Breast epithelium (tissue), 4 donors: ENCODE measurements at regions not wholly inside any gene's neighbourhood (a gene's known extent, or its start where the extent isn't known, plus 50 kb on each side); places are given as distances from the start of the nearest gene placed in this dataset.

Experiments used
- DNase-seq, 2 donors: peaks; one replicate each; pipeline ENCODE4 v3.0.0-alpha.2; 2019; ENCODE audit warnings: low spot score in 2 of 2
- H3K27ac ChIP-seq, 2 donors: fragments of 200-600 bp; sonication (generic) in 1 of 2; one replicate each; pipeline ENCODE4 v1.5.1; 2016 to 2019; ENCODE audit warnings: mild to moderate bottlenecking in 1 of 2
- H3K27me3 ChIP-seq, 2 donors: fragments of 200-600 bp; sonication (generic) in 1 of 2; one replicate each; pipeline versions ENCODE4 v1.5.1 to v1.6.0; 2017 to 2019; ENCODE audit warnings: control low read depth in 1 of 2, mild to moderate bottlenecking in 1 of 2
- H3K36me3 ChIP-seq: fragments of 200-600 bp; one replicate; pipeline ENCODE4 v1.5.1; 2019
- H3K4me1 ChIP-seq, 2 donors: fragments of 200-600 bp; sonication (generic); one replicate each; pipeline ENCODE4 v1.5.1; 2016 to 2019; ENCODE audit warnings: control low read depth in 1 of 2
- H3K4me3 ChIP-seq, 3 donors: fragments of 200-600 bp; sonication (generic); 1 replicate in 2 of 3; 2 replicates in 1 of 3; pipeline ENCODE4 v1.5.1; 2016 to 2019; ENCODE audit warnings: mild to moderate bottlenecking in 3 of 3, moderate library complexity in 2 of 3
- H3K9me3 ChIP-seq, 2 donors: fragments of 200-600 bp; sonication (generic) in 1 of 2; one replicate each; pipeline ENCODE4 v1.5.1; 2016 to 2019; ENCODE audit warnings: control low read depth in 1 of 2
- POLR2A ChIP-seq: fragments of 450-650 bp; IDR thresholded peaks from one replicate; pipeline ENCODE4 v1.6.1; 2016; ENCODE audit warnings: antibody characterized with exemption, mild to moderate bottlenecking, moderate library complexity
- POLR2AphosphoS5 ChIP-seq, 3 donors: sonication (generic); formaldehyde crosslinking; IDR thresholded peaks; one replicate each; pipeline ENCODE4 v1.6.1; 2017; ENCODE audit warnings: antibody characterized with exemption in 3 of 3
- intact Hi-C: fragments of 100-400 bp; cut with DNase I; formaldehyde crosslinking; loops from one replicate; pipeline ENCODE4 v1.15.1; 2023; ENCODE audit warnings: low total_unique reads
- TF ChIP-seq, protein P1 (sequence below), 3 donors: fragments of 450-650 bp; IDR thresholded peaks; one replicate each; pipeline ENCODE4 v1.5.1; 2016 to 2017; ENCODE audit warnings: antibody characterized with exemption in 3 of 3, mild to moderate bottlenecking in 3 of 3, moderate library complexity in 3 of 3

DNA sequence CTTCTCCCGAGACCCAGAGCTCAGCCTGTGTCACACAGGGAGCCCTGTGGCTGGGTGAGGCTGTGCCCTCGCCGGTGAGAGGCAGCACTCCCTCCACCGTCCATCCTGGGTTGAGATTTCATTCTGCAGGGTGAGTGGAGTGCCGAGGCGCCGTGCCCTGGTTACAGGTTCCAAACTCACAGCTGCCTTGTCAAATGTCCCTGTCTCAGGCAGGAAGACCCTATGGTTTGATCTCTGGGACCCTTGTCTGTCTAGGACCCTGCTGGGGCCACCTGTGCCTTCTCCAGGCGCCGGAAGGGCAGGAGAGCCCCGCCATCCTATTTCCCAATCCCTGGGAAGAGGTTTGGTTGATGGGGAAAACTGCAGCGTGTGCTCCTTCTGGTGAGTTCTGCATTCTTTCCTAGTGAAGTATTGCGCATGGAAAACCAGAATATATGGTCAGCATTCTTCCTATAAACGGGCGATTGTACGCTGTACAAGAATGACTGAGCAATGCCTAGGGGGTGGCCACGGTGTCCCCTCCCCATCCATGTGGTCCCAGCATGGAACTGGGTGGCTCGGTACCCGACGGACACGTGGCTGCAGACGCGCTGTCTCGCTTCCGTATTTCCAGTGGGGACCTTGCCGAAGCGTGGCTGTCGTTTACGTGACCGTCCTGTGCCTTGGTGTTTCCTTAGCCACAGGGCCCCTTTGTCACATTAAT, 95.9 kb upstream of the COL5A1 start:
- Histone ChIP-seq H3K27ac (peak overlapping the region; percentile 72 to 83), H3K4me3 (peak overlapping the region in 2 of 3 donors; percentile 18 to 53), H3K9me3 (no peaks in the 10 kb centered on the region), H3K27me3 (peaks cover 0 to 17% of the 10 kb centered on the region in 2 donors), H3K36me3 (no peaks in the 10 kb centered on the region), H3K4me1 (peaks cover 0 to 3% of the 10 kb centered on the region in 2 donors)
- intact Hi-C loops: no loop called here
- TF ChIP-seq POLR2A: no peak
- TF ChIP-seq POLR2AphosphoS5 (IDR thresholded peaks at IDR 0.05): peak in 1 of 3 donors; percentile 15
- TF ChIP-seq, protein P1, sequence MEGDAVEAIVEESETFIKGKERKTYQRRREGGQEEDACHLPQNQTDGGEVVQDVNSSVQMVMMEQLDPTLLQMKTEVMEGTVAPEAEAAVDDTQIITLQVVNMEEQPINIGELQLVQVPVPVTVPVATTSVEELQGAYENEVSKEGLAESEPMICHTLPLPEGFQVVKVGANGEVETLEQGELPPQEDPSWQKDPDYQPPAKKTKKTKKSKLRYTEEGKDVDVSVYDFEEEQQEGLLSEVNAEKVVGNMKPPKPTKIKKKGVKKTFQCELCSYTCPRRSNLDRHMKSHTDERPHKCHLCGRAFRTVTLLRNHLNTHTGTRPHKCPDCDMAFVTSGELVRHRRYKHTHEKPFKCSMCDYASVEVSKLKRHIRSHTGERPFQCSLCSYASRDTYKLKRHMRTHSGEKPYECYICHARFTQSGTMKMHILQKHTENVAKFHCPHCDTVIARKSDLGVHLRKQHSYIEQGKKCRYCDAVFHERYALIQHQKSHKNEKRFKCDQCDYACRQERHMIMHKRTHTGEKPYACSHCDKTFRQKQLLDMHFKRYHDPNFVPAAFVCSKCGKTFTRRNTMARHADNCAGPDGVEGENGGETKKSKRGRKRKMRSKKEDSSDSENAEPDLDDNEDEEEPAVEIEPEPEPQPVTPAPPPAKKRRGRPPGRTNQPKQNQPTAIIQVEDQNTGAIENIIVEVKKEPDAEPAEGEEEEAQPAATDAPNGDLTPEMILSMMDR (IDR thresholded peaks at IDR 0.05): no peak
- DNase-seq: no peak

DNA sequence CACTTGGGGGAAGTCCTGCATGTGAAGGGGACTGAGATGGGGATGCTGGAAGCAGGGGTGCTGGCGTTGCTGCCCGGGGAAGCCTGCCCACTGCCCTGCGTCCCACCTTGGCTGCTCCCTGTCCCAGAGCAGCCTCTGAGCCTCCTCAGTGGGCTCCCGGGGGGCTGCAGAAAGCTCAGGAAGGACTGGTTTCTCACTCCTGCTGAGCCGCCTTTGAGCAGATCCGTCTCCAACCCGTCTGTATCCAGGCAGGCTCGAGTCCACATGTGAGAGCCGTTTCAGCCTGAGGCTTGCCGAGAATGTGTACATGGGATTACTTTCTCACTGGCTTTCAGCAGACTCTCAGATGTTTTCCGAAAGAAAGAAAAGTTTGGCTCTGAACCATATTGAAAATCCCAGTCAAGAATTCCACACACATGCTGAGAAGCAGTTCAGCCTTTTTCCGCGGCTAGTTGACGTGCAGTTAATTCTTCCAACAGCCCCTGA, 95.3 kb upstream of the COL5A1 start:
- Histone ChIP-seq H3K27ac (peak overlapping the region; percentile 72 to 83), H3K9me3 (no peaks in the 10 kb centered on the region), H3K4me3 (peak overlapping the region in 2 of 3 donors; percentile 18 to 53), H3K4me1 (peaks cover 0 to 3% of the 10 kb centered on the region in 2 donors), H3K27me3 (peaks cover 0 to 17% of the 10 kb centered on the region in 2 donors), H3K36me3 (no peaks in the 10 kb centered on the region)
- DNase-seq: no peak
- intact Hi-C loops: no loop called here
- TF ChIP-seq, protein P1 (IDR thresholded peaks at IDR 0.05): no peak
- no peak for TF ChIP-seq POLR2AphosphoS5 (IDR thresholded peaks at IDR 0.05)
- no peak for TF ChIP-seq POLR2A

DNA sequence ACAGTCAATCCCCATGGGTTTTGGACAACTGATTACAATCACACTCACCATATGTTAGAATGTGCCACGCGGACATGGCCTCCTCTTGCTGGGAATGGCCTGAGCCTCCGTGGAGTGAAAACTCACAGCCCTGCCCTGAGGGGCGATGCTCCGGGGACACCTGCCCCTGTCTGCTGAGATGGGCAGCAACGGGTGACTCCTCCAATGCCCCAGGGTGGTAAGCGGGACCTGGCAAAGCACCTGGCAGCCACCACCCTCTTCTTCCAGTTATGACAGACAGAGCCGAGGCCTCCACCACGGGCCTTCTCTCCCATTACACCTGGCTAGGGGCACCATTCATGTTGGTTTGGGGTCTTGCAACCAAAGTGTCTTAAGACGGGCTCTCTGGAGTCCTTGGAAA, 94.9 kb upstream of the COL5A1 start:
- Histone ChIP-seq H3K36me3 (no peaks in the 10 kb centered on the region), H3K9me3 (no peaks in the 10 kb centered on the region), H3K4me1 (peaks cover 0 to 3% of the 10 kb centered on the region in 2 donors), H3K27me3 (peaks cover 0 to 17% of the 10 kb centered on the region in 2 donors), H3K27ac (no peak overlapping the region), H3K4me3 (no peak overlapping the region)
- intact Hi-C loops: no loop called here
- TF ChIP-seq POLR2AphosphoS5 (IDR thresholded peaks at IDR 0.05) (no peak), POLR2A (no peak)
- TF ChIP-seq, protein P1 (IDR thresholded peaks at IDR 0.05): no peak
- no peak for DNase-seq

DNA sequence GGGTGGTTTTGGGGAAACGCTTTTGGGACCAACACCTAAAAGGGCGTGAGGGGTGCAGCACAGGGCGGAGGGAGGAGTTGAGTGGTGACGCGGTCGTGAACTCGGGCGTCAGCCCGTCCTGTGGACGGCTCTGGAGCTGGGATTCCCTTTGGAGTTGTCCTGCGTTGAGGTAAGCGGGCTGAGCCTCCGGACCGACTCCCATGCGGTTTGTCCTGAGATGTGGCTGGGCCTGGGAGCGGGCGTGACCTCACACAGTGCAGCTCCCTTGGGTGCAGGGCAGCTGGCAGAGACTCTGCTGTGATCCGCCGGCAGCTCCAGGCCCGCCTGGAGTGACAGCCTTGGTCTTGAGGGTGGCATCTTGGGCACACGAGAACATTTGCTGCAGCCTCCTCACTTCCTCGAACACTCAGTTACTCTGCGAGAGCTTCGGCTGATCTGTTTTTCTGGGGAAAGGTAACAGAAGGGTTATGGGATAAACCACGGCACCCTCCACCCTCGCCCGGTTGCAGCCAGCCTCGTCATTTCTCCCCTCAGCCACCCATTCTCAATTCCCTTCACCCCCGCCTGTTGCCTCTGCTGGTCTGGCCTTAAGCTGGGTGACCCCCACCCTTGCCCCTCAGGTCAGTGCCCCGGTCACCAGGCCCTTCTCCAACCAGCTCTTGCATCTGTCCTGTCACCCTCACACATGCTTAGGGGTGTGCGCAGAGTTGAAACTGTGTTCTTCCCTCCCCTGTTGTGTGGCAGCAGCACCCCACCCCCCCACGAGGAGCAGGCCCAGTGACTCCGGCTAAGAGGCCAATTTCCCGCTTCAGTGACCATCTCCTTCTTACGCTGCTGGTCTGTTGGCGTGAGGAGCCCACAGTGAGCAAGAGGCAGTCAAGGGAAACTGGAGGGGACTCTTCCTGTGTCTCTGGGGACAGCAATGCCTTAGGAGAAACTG, 94.2 kb upstream of the COL5A1 start:
- intact Hi-C loops: no loop called here
- no peak for DNase-seq
- Histone ChIP-seq H3K4me3 (no peak overlapping the region), H3K4me1 (peaks cover 0 to 3% of the 10 kb centered on the region in 2 donors), H3K27me3 (peaks cover 0 to 17% of the 10 kb centered on the region in 2 donors), H3K36me3 (no peaks in the 10 kb centered on the region), H3K27ac (no peak overlapping the region), H3K9me3 (no peaks in the 10 kb centered on the region)
- TF ChIP-seq POLR2A (no peak), POLR2AphosphoS5 (IDR thresholded peaks at IDR 0.05) (no peak)
- TF ChIP-seq, protein P1 (IDR thresholded peaks at IDR 0.05): no peak
